K562 (cell line): ENCODE measurements at regions not wholly inside any gene's neighbourhood (a gene's known extent, or its start where the extent isn't known, plus 50 kb on each side); places are given as distances from the start of the nearest gene placed in this dataset.

Experiments
- ATAC-seq: fragments of 200-7000 bp; cut with Tn5 transposase; 3 replicates; pipeline ENCODE4 v1.9.1; 2020; ENCODE audit warnings: moderate library complexity
- BruUV-seq: library from RNA; stranded (reverse); fragments of 400-500 nt; replicated peaks from 2 replicates; lab custom pipeline; 2021; lab: Mats Ljungman, UMichigan
- CTCF ChIA-PET: fragments of 300-600 bp; formaldehyde crosslinking; extraction: SDS; loops from one replicate; lab custom pipeline; 2021; ENCODE audit warnings: low intra/inter-chr PET ratio; lab: Yijun Ruan, JAX
- POLR2A ChIA-PET: fragments of 300-600, 350-650 bp; sonication (Branson Sonifier 250); formaldehyde crosslinking; extraction: SDS; loops from one replicate; lab custom pipeline; 2021; ENCODE audit warnings: antibody characterized with exemption, inconsistent platforms; lab: Yijun Ruan, JAX
- DNase-seq, 4 experiments: peaks; one replicate each; pipeline versions ENCODE4 v3.0.0 to v3.0.0-alpha.2; 2011 to 2018; ENCODE audit warnings: low spot score in 3 of 4, mixed read lengths in 3 of 4; ENCODE audit errors: extremely low read depth in 1 of 4
- FAIRE-seq: peaks from 2 replicates; lab custom pipeline; 2011; peaks lifted over from hg19 to GRCh38; lab: Jason Lieb, UNC
- H2AFZ ChIP-seq: 2 replicates; pipeline ENCODE4 v1.6.0; 2011; ENCODE audit warnings: low read depth, low read length, control low read depth, inconsistent platforms
- H3K27ac ChIP-seq: fragments of 200-600 bp; 3 replicates; pipeline ENCODE4 v1.8.0; 2011; ENCODE audit warnings: low read depth, mild to moderate bottlenecking, control low read depth, inconsistent platforms, low read length, moderate library complexity, mixed read lengths; ENCODE audit errors: extremely low read depth
- H3K27me3 ChIP-seq, 2 experiments: fragments of 300-600 bp in 1 of 2; 2 replicates in 1 of 2; 3 replicates in 1 of 2; pipeline versions ENCODE4 v1.6.0 to v1.8.0; 2011; ENCODE audit warnings: inconsistent platforms in 2 of 2, low read length in 2 of 2, mild to moderate bottlenecking in 1 of 2, mixed read lengths in 1 of 2, moderate library complexity in 1 of 2; ENCODE audit not compliant: control insufficient read depth in 2 of 2, insufficient read depth in 2 of 2
- H3K36me3 ChIP-seq: fragments of 300-600 bp; 3 replicates; pipeline ENCODE4 v1.8.0; 2011; ENCODE audit warnings: mild to moderate bottlenecking, low read length, inconsistent platforms; ENCODE audit not compliant: control insufficient read depth, insufficient read depth
- H3K4me1 ChIP-seq, 2 experiments: fragments of 200-600 bp in 1 of 2; replicated peaks in 1 of 2; 2 replicates in 1 of 2; 3 replicates in 1 of 2; pipeline versions ENCODE4 v1.5.1 to v1.8.0; 2011; ENCODE audit warnings: inconsistent platforms in 2 of 2, low read length in 2 of 2, mild to moderate bottlenecking in 1 of 2, mixed read lengths in 1 of 2, moderate library complexity in 1 of 2; ENCODE audit not compliant: control insufficient read depth in 2 of 2, insufficient read depth in 2 of 2
- H3K4me2 ChIP-seq: 2 replicates; pipeline ENCODE4 v1.6.1; 2011; ENCODE audit warnings: low read length, control low read depth, inconsistent platforms, mixed read lengths; ENCODE audit not compliant: insufficient read depth
- H3K4me3 ChIP-seq: fragments of 200-600 bp; sonication (generic), shearing (Covaris generic); 2 replicates; pipeline ENCODE4 v1.5.1; 2016; ENCODE audit warnings: control low read depth, inconsistent platforms
- H3K79me2 ChIP-seq: fragments of 200-600 bp; 3 replicates; pipeline ENCODE4 v1.8.0; 2011; ENCODE audit warnings: low read length, inconsistent platforms; ENCODE audit not compliant: control insufficient read depth, insufficient read depth
- H3K9ac ChIP-seq, 2 experiments: 2 replicates each; pipeline versions ENCODE4 v1.6.0 to v1.6.1; 2011; ENCODE audit warnings: low read depth in 2 of 2, low read length in 2 of 2, control low read depth in 1 of 2, inconsistent platforms in 1 of 2, mild to moderate bottlenecking in 1 of 2, mixed read lengths in 1 of 2; ENCODE audit not compliant: insufficient read depth in 1 of 2
- H3K9me1 ChIP-seq: one replicate; pipeline ENCODE4 v1.6.0; 2011; ENCODE audit warnings: inconsistent platforms, mild to moderate bottlenecking, low read length, moderate library complexity; ENCODE audit not compliant: control insufficient read depth, insufficient read depth
- H3K9me3 ChIP-seq: replicated peaks from 2 replicates; pipeline ENCODE4 v1.5.1; 2011; ENCODE audit warnings: low read depth, low read length, inconsistent platforms; ENCODE audit not compliant: control insufficient read depth, insufficient read depth
- H4K20me1 ChIP-seq: replicated peaks from 2 replicates; pipeline ENCODE4 v1.6.1; 2011; ENCODE audit warnings: low read length, inconsistent platforms, mixed read lengths; ENCODE audit not compliant: control insufficient read depth, insufficient read depth
- MECOM ChIP-seq: fragments of 250-450 bp; sonication (Bioruptor Pico); IDR thresholded peaks from 2 replicates; pipeline ENCODE4 v1.8.0; 2022; ENCODE audit warnings: inconsistent platforms
- MIER1 ChIP-seq: fragments of 450-650 bp; IDR thresholded peaks from 2 replicates; pipeline ENCODE4 v1.6.1; 2016; ENCODE audit warnings: antibody characterized with exemption, mild to moderate bottlenecking, low read depth
- NR2C2 ChIP-seq, 2 experiments: fragments of 200-800 bp in 1 of 2; sonication (Bioruptor generic) in 1 of 2; sonication (generic) in 1 of 2; formaldehyde crosslinking in 1 of 2; IDR thresholded peaks; 2 replicates each; pipeline versions ENCODE4 v1.6.1 to v1.8.0; 2016 to 2022; ENCODE audit warnings: mild to moderate bottlenecking in 1 of 2, missing compliant biosample characterization in 1 of 2, missing genetic modification characterization in 1 of 2, missing genetic modification reagents in 1 of 2
- SREBF2 ChIP-seq: sonication (generic); formaldehyde crosslinking; IDR thresholded peaks from 2 replicates; pipeline ENCODE4 v1.4.0; 2020; ENCODE audit warnings: mild to moderate bottlenecking, missing genetic modification reagents
- YY1 ChIP-seq, 3 experiments: IDR thresholded peaks; 2 replicates each; pipeline ENCODE4 v1.6.1; 2011; ENCODE audit warnings: low read length in 2 of 3, mild to moderate bottlenecking in 2 of 3, moderate library complexity in 2 of 3, borderline replicate concordance in 1 of 3, control low read depth in 1 of 3, low read depth in 1 of 3; ENCODE audit not compliant: insufficient read depth in 3 of 3, insufficient replicate concordance in 2 of 3, control insufficient read depth in 1 of 3, insufficient read length in 1 of 3; ENCODE audit errors: extremely low read depth in 1 of 3
- ZNF785 ChIP-seq: fragments of 250-450 bp; sonication (Bioruptor Pico); IDR thresholded peaks from 2 replicates; pipeline ENCODE4 v1.4.0; 2020; ENCODE audit warnings: mild to moderate bottlenecking
- WGBS: fragments of 100-300 bp; shearing (Covaris generic); methylation state at CpG from one replicate; pipeline ENCODE4 v1.1.6; 2016; ENCODE audit warnings: low coverage, mixed read lengths; ENCODE audit not compliant: insufficient coverage; ENCODE audit errors: missing lambda C conversion rate; 5-methylcytosine and 5-hydroxymethylcytosine counted together
- in situ Hi-C: fragments of 300-500 bp; cut with MboI; formaldehyde crosslinking; loops from 4 replicates; pipeline ENCODE4 v1.15.0; 2018; ENCODE audit warnings: inconsistent platforms, mixed read lengths
- intact Hi-C: fragments of 100-400 bp; cut with micrococcal nuclease; formaldehyde crosslinking; loops from 2 replicates; pipeline ENCODE4 v1.14.2; 2022
- TF ChIP-seq, protein P1 (sequence below): fragments of 450-650 bp; formaldehyde crosslinking; IDR thresholded peaks from 2 replicates; pipeline ENCODE4 v1.4.0; 2022; ENCODE audit warnings: missing genetic modification characterization
- TF ChIP-seq, protein P2 (sequence below): fragments of 450-650 bp; formaldehyde crosslinking; IDR thresholded peaks from 2 replicates; pipeline ENCODE4 v1.4.0; 2020; ENCODE audit warnings: mild to moderate bottlenecking, mixed read lengths
- TF ChIP-seq, protein P3 (sequence below), 3 experiments: IDR thresholded peaks in 2 of 3; conservative IDR thresholded peaks in 1 of 3; 2 replicates each; pipeline ENCODE4 v1.5.1; 2011 to 2012; ENCODE audit warnings: low read length in 3 of 3, mild to moderate bottlenecking in 3 of 3, control low read depth in 2 of 3, improper control_type of control experiment in 1 of 3, inconsistent platforms in 1 of 3, low read depth in 1 of 3, mixed read lengths in 1 of 3, moderate library complexity in 1 of 3; ENCODE audit not compliant: insufficient read depth in 2 of 3

DNA sequence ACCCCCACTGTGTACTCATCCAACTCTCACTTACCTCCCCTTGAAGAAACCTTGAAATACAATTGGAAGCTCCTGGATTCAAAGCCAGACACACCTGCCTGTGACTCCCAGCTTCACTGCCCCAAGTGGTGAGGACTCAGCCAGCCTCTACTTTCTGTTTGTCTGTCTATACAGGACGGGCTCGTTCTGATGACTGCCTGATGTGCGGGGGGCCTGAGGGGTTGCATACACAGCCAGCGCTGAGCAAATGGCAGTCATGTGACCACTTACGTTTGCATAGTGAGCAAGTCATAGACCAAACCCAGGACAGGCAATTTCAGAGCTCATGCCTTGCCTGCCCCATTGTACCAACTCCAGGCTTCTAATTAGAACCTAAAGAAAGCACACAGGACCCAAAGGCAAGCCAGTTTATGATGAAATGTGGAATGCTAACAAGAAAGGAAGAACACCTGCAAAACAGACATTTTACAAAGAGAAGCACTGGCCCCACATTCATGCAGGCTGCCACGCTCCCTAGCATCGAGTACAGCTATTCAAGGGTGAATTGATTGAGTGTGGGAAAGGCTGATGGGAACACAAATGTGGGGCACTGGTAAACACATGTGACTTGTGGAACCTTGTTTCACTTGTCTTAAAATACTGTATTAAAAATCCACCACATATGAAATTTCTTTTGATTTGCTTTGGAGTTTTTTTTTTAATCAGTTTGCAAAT, 137.8 kb downstream of the LNPK start:
- no peak overlapping the region for H3K4me3 ChIP-seq
- in situ Hi-C loops (no loop called here), intact Hi-C loops (loop anchor here (10.0 kb wide), 1 partner anchor 211 kb away; no protein-coding TSS in a partner anchor)
- H3K79me2 ChIP-seq = no peaks in the 10 kb centered on the region
- no peak overlapping the region for H3K9ac ChIP-seq
- no peaks in the 10 kb centered on the region for H3K36me3 ChIP-seq
- ChIA-PET CTCF (no interaction called here), POLR2A (interaction anchor here (1.0 to 1.6 kb wide), 3 partner anchors 10 to 30 kb away, joined by 4 to 7 read pairs (median 5); no protein-coding TSS in a partner anchor)
- FAIRE-seq = no peak
- H3K4me2 ChIP-seq = no peak overlapping the region
- TF ChIP-seq, protein P1, sequence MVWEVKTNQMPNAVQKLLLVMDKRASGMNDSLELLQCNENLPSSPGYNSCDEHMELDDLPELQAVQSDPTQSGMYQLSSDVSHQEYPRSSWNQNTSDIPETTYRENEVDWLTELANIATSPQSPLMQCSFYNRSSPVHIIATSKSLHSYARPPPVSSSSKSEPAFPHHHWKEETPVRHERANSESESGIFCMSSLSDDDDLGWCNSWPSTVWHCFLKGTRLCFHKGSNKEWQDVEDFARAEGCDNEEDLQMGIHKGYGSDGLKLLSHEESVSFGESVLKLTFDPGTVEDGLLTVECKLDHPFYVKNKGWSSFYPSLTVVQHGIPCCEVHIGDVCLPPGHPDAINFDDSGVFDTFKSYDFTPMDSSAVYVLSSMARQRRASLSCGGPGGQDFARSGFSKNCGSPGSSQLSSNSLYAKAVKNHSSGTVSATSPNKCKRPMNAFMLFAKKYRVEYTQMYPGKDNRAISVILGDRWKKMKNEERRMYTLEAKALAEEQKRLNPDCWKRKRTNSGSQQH = no peak
- TF ChIP-seq, protein P2, sequence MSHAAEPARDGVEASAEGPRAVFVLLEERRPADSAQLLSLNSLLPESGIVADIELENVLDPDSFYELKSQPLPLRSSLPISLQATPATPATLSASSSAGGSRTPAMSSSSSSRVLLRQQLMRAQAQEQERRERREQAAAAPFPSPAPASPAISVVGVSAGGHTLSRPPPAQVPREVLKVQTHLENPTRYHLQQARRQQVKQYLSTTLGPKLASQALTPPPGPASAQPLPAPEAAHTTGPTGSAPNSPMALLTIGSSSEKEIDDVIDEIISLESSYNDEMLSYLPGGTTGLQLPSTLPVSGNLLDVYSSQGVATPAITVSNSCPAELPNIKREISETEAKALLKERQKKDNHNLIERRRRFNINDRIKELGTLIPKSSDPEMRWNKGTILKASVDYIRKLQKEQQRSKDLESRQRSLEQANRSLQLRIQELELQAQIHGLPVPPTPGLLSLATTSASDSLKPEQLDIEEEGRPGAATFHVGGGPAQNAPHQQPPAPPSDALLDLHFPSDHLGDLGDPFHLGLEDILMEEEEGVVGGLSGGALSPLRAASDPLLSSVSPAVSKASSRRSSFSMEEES (CRISPR knock-in tag) = peak; percentile 85
- TF ChIP-seq MIER1 (no peak), ZNF785 (CRISPR knock-in tag) (no peak), SREBF2 (CRISPR knock-in tag) (no peak), YY1 (IDR thresholded peaks at IDR 0.05; ENCODE audit: borderline replicate concordance in 1 of 3, control insufficient read depth in 1 of 3, extremely low read depth in 1 of 3, insufficient read depth in 3 of 3, insufficient read length in 1 of 3, insufficient replicate concordance in 2 of 3, low read depth in 1 of 3, low read length in 2 of 3) (no peak), MECOM (CRISPR knock-in tag) (no peak), NR2C2 (CRISPR knock-in tag; IDR thresholded peaks at IDR 0.05) (no peak), NR2C2 (tag; IDR thresholded peaks at IDR 0.05) (no peak)
- TF ChIP-seq, protein P3, sequence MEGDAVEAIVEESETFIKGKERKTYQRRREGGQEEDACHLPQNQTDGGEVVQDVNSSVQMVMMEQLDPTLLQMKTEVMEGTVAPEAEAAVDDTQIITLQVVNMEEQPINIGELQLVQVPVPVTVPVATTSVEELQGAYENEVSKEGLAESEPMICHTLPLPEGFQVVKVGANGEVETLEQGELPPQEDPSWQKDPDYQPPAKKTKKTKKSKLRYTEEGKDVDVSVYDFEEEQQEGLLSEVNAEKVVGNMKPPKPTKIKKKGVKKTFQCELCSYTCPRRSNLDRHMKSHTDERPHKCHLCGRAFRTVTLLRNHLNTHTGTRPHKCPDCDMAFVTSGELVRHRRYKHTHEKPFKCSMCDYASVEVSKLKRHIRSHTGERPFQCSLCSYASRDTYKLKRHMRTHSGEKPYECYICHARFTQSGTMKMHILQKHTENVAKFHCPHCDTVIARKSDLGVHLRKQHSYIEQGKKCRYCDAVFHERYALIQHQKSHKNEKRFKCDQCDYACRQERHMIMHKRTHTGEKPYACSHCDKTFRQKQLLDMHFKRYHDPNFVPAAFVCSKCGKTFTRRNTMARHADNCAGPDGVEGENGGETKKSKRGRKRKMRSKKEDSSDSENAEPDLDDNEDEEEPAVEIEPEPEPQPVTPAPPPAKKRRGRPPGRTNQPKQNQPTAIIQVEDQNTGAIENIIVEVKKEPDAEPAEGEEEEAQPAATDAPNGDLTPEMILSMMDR (IDR thresholded peaks at IDR 0.05 in 2 of 3, conservative IDR thresholded peaks at IDR 0.05 in 1 of 3; ENCODE audit: insufficient read depth in 2 of 3, low read depth in 1 of 3, low read length in 3 of 3) = 0 out of 6 replicates have a peak, but pooled peaks of 1 of the 3 experiments have one; percentile 14
- H4K20me1 ChIP-seq = no peaks in the 10 kb centered on the region
- no peaks in the 10 kb centered on the region for H3K9me3 ChIP-seq
- H3K27me3 ChIP-seq = peaks cover 15 to 38% of the 10 kb centered on the region in 2 experiments; a peak in 4 of 5 replicates
- ATAC-seq = peak; percentile 68
- 2% methylated on average over 7 of the region's 7 CpGs for WGBS
- no TSS peak for BruUV-seq
- DNase-seq = peak in 1 of 4 experiments; percentile 16
- no peak overlapping the region for H2AFZ ChIP-seq
- H3K27ac ChIP-seq = no peak overlapping the region
- no peaks in the 10 kb centered on the region for H3K9me1 ChIP-seq
- H3K4me1 ChIP-seq = no peaks in the 10 kb centered on the region; a peak in 1 of 5 replicates
